GM13977 (cell line): ENCODE measurements at regions not wholly inside any gene's neighbourhood (a gene's known extent, or its start where the extent isn't known, plus 50 kb on each side); places are given as distances from the start of the nearest gene placed in this dataset.

ENCODE experiments used
- DNase-seq: peaks from one replicate; pipeline ENCODE4 v3.0.0; 2012; ENCODE audit warnings: low spot score
- in situ Hi-C: fragments of 300-500 bp; cut with MboI; formaldehyde crosslinking; loops from one replicate; pipeline ENCODE4 v1.12.0; 2022; ENCODE audit warnings: low sequenced_read_pairs, low pct_unique_long_range_greater_than_20kb, mixed read lengths, inconsistent platforms; ENCODE audit not compliant: unreplicated experiment
- TF ChIP-seq, protein P1 (sequence below): IDR thresholded peaks from 2 replicates; pipeline ENCODE4 v1.5.1; 2012; ENCODE audit warnings: mild to moderate bottlenecking, control low read depth; ENCODE audit not compliant: insufficient read depth; ENCODE audit errors: extremely low read depth, missing control alignments

DNA sequence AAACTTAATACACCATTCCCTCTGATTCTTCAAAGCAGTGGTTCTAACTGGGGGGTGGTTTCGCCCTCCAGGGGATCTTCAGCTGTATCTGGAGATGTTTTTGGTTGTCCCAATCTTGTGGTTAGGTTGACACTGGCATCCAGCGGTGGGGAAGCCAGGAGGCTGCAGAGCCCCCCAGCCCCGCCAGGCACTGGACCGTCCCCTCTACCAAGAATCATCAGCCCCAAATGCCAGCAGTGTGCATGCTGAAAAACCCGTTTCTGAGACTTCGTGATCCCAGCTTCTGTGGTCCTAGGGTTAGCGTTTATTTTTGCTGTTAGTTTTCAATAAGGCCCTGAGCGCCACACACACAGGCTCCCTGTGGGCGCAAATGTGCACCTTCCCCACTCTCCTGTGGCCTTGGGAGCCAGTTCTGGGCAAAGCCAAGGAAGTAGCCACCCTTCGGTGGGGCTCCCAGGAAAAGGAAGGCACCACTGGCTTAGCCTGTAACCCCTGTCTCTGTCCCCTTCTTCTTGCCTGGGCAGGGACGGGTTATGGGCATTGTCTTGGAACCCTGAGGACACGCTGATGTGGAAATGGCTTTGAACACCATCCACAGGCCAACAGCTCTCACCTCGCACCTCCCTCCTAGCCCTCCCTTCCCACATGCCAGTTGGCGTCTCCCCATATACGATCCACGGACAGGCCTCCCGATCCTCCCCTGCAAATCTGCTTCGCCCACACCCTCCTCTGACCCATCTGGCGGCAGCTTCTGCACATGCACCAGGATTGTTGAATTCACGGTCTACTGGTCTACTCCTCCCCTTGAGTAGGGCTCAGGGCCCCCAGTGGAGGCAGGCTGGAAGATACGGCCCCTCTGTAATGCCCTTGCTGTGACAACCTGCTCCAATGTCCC lies 71.4 kb upstream of the CCND1 start:
- in situ Hi-C loops = no loop called here
- DNase-seq = no peak
- TF ChIP-seq, protein P1, sequence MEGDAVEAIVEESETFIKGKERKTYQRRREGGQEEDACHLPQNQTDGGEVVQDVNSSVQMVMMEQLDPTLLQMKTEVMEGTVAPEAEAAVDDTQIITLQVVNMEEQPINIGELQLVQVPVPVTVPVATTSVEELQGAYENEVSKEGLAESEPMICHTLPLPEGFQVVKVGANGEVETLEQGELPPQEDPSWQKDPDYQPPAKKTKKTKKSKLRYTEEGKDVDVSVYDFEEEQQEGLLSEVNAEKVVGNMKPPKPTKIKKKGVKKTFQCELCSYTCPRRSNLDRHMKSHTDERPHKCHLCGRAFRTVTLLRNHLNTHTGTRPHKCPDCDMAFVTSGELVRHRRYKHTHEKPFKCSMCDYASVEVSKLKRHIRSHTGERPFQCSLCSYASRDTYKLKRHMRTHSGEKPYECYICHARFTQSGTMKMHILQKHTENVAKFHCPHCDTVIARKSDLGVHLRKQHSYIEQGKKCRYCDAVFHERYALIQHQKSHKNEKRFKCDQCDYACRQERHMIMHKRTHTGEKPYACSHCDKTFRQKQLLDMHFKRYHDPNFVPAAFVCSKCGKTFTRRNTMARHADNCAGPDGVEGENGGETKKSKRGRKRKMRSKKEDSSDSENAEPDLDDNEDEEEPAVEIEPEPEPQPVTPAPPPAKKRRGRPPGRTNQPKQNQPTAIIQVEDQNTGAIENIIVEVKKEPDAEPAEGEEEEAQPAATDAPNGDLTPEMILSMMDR = no peak

DNA sequence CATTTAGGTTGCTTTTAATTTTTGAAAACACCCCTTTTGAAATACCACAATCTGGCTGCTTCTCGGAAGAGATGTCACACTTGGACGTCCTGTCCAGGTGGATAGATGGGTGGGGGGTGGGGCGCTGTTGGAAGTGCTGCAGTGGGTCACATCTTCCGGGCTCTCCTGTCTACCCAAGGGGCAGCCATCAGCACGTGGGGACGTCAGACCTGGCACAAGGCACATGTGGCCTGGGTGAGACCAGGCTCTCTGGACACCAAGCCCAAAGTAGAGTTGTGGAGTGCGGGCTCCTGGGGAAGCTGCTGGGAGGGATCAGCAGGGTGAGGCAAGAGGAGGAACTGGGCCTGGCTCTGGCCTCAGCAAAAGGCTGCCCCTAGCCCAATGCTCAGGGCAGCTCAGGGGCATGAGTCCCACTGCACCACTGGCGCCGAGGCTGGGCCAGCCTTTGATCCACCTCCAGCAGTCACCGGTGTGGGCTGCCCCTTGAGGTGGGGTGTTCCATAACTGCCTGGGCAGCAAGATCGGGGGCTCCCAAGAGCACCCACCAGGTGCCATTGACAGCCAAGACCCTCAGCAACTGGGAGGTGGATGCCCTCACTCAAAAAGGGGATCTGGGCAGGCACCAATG lies 68.6 kb upstream of the CCND1 start:
- DNase-seq = no peak
- in situ Hi-C loops = no loop called here
- TF ChIP-seq, protein P1 = no peak

DNA sequence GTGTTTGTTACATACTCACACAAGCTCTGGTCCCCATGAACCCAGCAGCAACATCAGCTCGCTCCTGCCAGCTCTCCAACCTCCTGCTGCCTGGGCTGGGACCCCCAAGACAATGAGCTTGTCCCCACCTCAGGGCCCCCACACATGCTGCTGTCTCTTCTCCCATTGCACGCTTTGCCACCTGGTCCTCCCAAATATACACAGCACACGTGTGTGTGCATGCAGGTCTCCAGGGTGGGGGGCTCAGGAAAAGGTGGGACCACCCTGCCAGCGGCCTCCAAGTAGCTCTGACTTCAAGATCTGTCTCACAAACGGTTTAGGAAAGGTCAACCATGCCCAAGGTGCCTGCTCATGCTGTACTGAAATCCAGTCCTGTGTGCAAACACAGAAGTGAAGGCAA lies 68.1 kb upstream of the CCND1 start:
- no peak for DNase-seq
- in situ Hi-C loops = no loop called here
- TF ChIP-seq, protein P1 = no peak

DNA sequence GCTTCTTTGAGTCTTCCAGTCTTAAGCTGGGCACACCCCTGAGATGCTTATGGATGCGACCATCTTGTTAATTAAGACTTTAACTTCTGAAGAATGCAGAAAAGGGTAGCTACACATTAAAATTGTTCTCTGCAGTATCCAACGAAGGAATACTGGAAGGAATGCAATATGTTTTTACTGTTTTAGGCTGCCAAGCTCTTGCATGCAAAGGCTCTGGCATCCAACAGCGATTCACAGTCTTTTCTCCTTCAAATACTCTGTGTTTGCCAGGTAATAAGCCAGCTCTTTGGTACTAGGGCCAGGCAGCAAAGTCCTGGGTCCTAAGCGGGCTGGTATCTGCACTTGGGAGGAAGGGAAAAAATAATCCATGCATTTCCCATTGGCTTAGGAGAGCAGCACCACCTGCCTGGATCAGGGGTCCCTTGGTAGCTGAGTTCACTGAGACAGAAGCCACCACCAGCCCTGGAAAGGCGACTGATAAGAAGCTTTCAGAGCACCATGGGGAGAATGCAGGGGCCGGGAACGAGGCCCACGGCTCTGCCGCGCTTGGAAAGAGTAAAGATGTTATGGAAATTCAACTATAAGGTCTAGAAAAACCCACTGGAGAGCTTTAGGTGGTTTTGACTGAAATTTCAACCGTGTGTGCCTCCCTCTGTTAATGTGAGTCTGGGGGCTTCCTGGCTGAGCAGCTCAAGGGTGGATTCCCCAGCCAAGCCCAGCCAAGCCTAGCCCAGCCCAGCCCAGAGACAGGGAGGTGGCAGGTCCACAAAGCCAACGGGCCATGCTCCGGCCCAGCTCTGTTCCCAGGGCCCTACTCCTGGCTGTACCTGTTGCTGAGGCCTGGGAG lies 67.0 kb upstream of the CCND1 start:
- in situ Hi-C loops = no loop called here
- DNase-seq = no peak
- TF ChIP-seq, protein P1 = no peak

DNA sequence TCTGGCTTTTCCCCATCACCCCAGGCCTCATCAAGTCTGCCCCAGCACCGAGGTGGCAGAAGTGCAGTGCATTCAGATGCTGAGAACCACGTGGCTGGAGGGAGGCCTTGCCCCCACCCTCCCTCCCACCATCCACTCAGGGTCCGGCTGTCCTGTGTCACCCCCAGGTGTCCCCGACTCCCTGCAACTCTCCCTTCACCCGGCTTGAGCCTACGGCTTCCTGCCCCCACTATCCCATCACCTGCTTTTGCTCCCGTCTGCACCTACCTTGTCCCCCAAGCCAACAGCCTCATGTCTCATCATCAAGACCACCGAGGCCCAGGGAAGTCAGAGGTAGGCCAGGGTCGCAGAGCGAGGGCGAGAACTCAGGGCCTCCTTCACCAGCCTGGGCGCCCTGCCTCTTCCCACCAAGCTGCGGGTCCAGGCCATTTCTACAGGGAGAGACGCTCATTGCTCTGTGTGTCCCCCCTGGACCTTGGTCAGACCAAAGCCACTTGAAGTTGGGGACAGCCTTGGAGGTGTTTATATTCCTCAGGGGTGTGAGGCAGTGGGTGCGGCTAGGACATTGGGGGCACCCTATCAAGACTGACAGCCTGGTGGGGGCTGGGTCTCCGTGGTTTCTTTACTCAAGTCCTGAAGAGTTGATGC lies 66.2 kb upstream of the CCND1 start:
- DNase-seq = no peak
- in situ Hi-C loops = no loop called here
- TF ChIP-seq, protein P1 = no peak
